GM18517 (cell line): ENCODE measurements at regions not wholly inside any gene's neighbourhood (a gene's known extent, or its start where the extent isn't known, plus 50 kb on each side); places are given as distances from the start of the nearest gene placed in this dataset.
"Not testable (repeated sequence)": the region's sequence is repeated elsewhere in the genome, so short reads cannot be mapped to it uniquely, and the experiment has no call there.

Source experiments
- ATAC-seq: cut with Tn5 transposase; IDR thresholded peaks from one replicate; pipeline ENCODE4 v1.9.1; 2021; ENCODE audit warnings: mild to moderate bottlenecking, moderate library complexity; ENCODE audit not compliant: unreplicated experiment

DNA sequence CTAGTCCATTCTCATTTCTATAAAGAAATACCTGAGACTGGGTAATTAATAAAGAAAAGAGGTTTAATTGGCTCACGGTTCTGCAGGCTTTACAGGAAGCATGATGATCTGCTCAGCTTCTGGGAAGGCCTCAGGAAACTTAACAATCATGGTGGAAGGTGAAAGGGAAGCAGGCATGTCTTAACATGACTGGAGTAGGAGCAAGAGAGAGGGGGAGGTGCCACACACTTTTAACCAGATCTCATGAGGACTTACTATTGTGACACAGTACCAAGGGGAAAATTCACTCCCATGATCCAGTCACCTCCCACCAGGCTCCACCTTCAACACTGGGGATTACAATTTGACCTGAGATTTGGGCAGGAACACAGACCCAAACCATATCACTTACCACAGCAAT is 310.1 kb downstream of the SH3GL2 start:
- not testable (repeated sequence) for ATAC-seq

DNA sequence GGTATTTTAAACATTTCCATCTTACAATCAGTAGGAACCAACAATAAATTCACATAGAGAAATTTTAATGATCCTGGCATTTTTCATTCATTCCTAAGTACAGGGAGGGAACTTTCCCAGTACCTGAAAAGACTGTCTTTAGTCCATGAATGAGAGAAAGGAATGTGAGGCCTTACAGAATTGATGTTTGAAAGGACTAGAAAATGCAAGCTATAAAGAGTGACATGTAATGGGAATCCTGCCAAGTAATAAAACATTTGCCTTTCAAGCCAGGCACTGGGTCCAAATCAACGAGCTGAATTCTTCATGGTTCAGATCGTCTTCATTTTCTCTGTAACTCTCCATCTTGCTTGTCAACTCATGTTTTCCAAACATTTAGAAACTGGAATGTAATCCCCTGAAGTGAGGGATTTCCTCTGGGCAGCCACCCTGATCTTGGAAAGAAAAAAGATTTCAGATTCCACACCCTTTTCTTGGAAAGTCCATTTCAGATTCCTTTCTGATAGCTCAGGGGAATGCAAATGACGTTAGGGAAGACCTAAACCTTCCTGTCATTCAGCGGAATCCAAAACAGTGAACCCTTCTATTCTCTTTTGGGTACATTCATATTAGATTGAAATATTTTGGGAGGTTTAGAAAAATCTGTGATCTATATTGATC is 315.8 kb downstream of the SH3GL2 start:
- ATAC-seq: no peak

DNA sequence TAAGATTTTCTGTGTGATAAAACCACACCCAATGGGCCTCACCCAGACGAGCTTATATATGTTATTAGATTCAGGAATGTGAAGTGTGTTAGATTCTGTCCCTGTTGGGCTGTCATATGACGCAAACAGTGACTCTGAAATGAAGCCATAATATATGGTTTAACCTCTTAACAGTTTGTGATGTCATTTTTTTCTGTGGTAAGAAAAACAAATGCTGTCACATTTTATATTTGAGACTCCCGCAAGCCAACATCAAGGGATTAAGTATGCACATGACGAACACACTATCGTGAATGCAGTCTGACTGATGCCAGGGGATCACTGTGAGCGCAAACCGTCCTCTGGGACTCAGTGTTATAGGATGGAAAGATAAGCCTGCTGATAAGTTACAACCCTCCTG is 321.7 kb downstream of the SH3GL2 start:
- ATAC-seq: no peak

- ATAC-seq: no peak
Observed at GRCh38 chr9:17905366-17905765, 326.5 kb downstream of the SH3GL2 start.

DNA sequence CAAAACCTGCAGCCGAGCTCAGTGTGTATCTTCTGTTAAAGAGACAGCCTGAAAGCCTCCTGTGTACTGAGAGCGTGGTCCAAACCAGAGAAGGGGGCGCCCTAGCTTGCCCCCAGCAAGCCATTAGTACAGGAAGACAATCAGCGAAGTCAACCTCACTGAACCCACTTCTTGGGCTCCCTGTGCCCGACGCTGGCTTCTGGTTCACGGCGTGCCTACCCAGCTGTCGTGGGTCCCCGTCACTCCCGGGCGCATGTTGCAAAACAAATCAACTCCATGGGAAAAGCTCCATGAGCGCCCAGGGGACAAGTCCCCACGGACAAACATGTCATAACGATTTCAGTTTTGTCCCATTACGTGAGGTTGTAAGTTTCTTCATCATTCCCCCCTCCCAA is 326.9 kb downstream of the SH3GL2 start:
- ATAC-seq: no peak

DNA sequence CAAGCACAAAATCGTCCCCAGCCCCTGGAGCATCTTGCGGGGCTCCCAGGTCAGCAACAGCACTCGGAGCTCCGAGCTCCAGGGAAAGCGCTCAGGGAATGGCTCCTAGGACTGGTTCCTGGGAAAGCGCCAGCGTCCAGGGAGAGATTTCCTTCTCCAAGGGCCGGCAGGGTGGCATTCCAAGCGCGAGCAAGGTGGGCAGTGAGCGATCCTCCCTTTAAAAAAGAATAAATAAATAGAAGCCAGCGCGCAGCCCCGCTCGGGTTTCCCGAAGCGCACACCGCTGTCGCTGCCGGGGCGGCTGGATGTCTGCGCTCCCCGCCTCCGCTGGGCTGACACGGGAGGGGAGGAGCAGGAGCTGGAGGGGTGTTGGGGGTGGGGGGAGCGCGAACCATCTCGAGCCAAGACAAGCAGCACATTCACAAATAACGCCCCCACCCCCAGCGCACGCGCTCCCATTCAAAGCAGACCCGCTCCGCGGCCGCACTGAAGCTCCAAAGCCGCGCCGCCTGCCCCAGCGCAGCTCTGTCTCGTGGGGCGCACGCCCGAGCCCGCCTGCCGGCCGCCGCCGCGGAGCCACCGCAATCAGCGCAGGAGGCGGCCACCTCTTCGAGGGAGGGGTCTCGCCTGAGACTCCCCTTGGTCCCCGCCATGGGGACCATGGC is 327.4 kb downstream of the SH3GL2 start:
- ATAC-seq: no peak

DNA sequence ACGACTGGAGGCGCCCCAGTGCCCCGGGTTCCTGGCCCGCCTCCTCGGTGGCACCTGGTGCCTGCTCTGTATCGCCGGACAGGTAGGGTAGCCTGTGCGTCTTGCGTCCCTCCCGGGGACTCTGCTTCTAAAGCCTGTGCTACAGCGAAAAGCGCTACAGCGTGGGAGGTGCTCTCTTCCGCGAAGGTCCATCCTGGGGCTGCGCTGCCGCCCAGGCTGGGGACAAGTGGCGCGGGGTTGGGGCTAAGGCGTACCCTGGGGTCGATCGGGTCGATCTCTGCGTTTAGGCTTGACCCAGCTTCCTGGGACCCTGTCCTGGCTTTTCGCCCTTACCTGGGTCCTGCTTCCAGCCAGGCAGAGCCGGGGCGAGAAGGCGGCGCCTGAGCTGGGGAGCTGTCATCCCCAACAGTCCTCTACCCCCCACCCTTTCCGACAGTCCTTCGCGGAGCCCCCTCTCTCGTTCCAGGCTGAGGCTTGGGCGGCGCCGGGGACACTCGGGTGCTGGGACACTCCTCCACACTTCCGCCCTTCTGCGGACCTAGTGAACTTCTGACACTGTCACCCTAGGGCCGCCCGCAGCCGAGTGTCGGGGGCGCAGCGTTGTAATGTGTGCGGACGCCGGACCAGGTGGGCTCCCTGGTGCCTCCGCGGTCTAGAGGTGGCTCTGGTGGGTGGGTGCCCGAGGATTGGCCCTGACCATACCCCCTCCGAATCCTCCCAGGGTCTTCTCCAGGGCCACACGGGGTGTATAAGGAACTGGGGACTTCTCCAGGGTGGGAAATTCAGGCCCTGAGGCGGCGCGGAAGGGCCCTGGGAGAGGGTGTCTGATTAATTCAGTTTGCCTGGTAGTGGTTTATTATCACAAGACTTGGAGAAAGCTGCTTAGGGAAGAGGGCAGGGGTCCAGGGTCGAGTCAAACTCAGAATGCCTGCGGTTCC is 328.2 kb downstream of the SH3GL2 start:
- ATAC-seq: no peak

DNA sequence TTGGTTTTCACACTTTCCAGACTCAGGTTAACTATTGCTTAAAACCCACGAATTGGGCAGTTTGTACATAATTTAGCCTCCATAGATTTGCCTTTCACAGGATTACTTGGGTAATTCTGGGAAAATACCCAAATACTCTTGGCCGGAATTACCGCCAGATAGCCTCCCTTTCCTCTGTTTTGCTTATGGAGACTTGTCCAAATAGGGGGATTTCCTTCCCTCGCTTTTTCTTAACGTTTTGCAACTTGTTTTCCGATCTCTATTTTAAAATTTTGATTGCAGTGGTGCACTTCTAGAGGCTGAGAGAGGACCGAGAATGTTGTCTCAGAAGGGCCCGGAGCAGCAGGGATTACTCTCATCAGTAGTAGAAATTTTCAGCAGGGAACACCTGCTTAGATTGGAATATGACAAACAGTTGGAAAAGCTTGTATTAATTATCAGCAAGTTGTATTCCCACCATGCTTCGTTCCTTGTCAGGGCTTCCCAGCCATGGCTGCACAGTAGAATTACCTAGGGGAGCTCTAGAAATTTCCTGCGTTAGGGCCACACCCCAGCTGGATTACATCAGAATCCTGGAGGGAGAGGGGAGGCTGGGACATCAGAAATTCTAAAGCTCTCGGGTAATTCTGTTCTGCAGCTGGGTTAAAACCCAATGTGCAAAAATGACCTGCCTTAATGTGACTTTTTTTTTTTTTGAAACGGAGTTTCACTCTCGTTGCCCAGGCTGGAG is 329.1 kb downstream of the SH3GL2 start:
- no peak for ATAC-seq

DNA sequence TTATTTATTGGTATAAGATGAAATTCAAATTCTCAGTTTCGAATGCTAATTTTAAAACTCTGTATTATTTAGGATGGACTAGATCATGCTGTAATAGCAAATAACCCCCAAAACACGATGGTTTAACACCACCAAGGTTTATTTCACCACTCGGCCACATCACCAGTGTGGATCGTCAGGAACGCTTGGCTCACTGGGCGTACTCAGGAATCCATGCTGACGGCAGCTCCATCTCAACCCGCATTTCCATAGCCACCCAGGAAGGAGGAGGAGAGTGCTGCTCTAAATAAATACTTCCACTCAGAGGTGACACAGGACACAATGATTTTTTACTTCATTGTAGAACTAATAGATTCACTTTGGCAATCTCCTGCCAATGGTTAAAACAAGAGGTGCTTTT is 347.4 kb downstream of the SH3GL2 start:
- no peak for ATAC-seq

DNA sequence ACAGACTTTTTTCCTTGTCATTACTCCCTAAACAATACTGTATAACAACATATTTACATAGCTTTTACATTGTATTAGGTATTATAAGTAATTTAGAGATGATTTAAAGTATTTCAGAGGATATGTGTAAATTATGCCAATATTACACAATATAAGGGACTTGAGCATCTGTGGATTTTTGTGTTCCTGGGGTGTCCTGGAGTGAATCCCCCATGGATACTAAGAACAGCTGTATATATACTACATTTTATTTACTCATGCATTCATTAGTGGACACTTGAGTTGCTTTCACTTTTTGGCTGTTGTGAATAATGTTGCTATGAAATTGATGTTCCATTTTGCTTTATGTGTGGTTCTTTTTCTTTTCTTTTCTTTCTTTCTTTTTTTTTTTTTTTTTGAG is 348.8 kb downstream of the SH3GL2 start:
- ATAC-seq: no peak

DNA sequence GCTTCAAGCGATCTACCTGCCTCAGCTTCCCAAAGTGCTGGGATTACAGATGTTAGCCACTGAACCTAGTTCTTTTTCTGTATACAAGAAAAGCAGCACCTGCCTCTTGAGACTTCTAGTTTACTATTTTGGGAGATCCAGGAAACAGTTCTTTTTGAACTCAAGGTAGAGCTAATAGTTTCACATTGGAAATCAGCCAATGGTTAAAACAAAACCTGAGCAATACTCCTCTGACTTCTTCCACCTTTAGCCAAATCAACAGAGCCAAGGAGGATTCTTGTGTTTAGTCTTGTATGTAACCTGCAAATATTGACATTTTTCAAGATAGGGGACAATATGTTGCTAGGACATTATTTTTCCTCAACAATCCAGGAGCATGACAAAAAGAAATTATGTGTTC is 349.4 kb downstream of the SH3GL2 start:
- ATAC-seq: no peak

GRCh38 chr9:17928768-17929167 is 349.9 kb downstream of the SH3GL2 start:
- no peak for ATAC-seq

DNA sequence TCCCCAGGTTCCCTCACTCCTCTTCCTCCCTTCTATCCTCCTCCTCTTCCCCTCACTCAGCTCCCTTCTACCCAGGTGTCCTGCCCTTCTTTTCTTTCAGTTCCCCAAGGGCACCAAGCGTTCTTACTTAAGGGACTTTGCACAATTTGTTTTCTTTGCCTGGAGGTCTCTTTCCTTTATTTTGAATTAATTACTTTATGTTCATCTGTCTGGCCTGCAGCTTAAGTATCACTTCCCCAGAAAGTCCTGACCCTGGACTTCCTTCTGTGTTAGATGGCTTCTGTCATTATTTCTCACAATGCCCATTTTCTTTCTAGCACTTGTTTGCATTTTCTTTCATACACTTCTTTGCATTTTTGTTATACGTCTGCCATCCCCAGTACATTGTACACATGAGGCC is 350.6 kb downstream of the SH3GL2 start:
- no peak for ATAC-seq

- ATAC-seq: no peak
Observed at GRCh38 chr9:17930071-17930470, 351.2 kb downstream of the SH3GL2 start.

- no peak for ATAC-seq
Observed at GRCh38 chr9:17936365-17936764, 357.5 kb downstream of the SH3GL2 start.

DNA sequence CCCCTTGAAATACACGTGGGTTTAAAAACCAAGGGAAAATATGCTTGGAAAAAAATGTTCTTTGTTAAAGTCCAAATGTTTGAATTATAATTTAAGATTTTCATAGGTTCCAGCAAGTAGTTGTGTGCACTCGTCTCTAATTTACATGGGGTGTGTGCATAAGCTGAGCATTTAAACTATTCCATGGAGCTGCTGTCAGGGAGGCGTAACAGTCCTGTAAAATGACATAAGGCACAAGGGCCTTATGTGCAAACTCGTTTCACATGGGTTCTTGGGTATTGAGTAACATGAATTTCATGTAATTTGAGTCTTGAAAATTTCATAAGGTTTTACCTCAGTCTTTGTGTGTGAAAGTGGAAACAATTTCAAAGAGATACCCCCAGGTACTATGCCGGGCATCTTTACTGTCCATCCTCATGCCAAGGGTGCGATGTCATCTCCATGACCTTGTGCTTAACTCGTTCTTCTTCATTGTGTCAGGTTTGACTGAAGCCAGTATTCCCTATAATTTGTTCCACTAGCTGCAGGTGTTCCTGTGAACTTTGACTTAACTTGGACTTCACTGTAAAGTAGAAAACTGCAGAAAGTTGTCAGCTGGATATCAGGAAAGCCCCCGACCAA is 359.3 kb downstream of the SH3GL2 start:
- ATAC-seq: no peak

- no peak for ATAC-seq
Observed at GRCh38 chr9:17942498-17942897, 363.6 kb downstream of the SH3GL2 start.

DNA sequence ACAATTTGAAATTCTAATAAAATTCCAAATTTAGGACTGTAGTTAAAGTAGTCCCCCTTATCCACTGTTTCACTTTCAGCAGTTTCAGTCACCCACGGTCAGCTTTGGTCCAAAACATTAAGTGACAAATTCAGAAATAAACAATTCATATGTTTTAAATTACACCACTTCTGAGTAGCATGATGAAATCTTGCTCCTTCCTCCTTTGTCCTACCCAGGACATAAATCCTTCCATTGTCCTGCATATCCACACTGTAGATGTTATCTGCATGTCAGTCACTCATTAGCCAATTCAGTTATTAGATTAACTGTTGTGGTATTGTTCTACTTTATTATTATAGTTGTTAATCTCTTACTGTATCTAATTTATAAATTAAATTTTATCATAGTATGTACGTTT is 376.5 kb downstream of the SH3GL2 start:
- ATAC-seq: no peak

GRCh38 chr9:17958363-17958762 is 379.5 kb downstream of the SH3GL2 start:
- no peak for ATAC-seq

- no peak for ATAC-seq
Observed at GRCh38 chr9:17962747-17963146, 383.9 kb downstream of the SH3GL2 start.

- no peak for ATAC-seq
Observed at GRCh38 chr9:17963498-17963897, 384.6 kb downstream of the SH3GL2 start.
